GM21786 (cell line): ENCODE measurements at regions not wholly inside any gene's neighbourhood (a gene's known extent, or its start where the extent isn't known, plus 50 kb on each side); places are given as distances from the start of the nearest gene placed in this dataset.

Experiments used
- ATAC-seq: cut with Tn5 transposase; IDR thresholded peaks from one replicate; pipeline ENCODE4 v1.9.1; 2021; ENCODE audit not compliant: unreplicated experiment

- no peak for ATAC-seq
Measured at GRCh38 chr7:42987648-42988214, 55.6 kb downstream of the MRPL32 start.

- ATAC-seq: no peak
Measured at GRCh38 chr7:42991024-42991423, 58.8 kb downstream of the MRPL32 start.

- ATAC-seq: no peak
Measured at GRCh38 chr7:42991913-42992591, 59.9 kb downstream of the MRPL32 start.

GRCh38 chr7:42993038-42993437 is 60.9 kb downstream of the MRPL32 start:
- ATAC-seq: no peak

GRCh38 chr7:42994096-42994495 is 61.9 kb downstream of the MRPL32 start:
- no peak for ATAC-seq

- ATAC-seq: no peak
Measured at GRCh38 chr7:42997611-42998010, 65.4 kb downstream of the MRPL32 start.

- no peak for ATAC-seq
Measured at GRCh38 chr7:43004082-43004481, 71.9 kb downstream of the MRPL32 start.

GRCh38 chr7:43006008-43006407 is 73.8 kb downstream of the MRPL32 start:
- ATAC-seq: no peak

- ATAC-seq: no peak
Measured at GRCh38 chr7:43010061-43010460, 77.9 kb downstream of the MRPL32 start.

- no peak for ATAC-seq
Measured at GRCh38 chr7:43011879-43012278, 79.7 kb downstream of the MRPL32 start.

- no peak for ATAC-seq
Measured at GRCh38 chr7:43014406-43014805, 82.2 kb downstream of the MRPL32 start.

- no peak for ATAC-seq
Measured at GRCh38 chr7:43015301-43015700, 83.1 kb downstream of the MRPL32 start.

- no peak for ATAC-seq
Measured at GRCh38 chr7:43018446-43018845, 86.3 kb downstream of the MRPL32 start.

GRCh38 chr7:43021431-43021830 is 89.3 kb downstream of the MRPL32 start:
- no peak for ATAC-seq

- ATAC-seq: no peak
Measured at GRCh38 chr7:43022008-43022407, 89.8 kb downstream of the MRPL32 start.

- no peak for ATAC-seq
Measured at GRCh38 chr7:43033369-43033768, 79.1 kb upstream of the HECW1 start.

- no peak for ATAC-seq
Measured at GRCh38 chr7:43034535-43035002, 77.9 kb upstream of the HECW1 start.

GRCh38 chr7:43037531-43037930 is 74.9 kb upstream of the HECW1 start:
- no peak for ATAC-seq

GRCh38 chr7:43038254-43038653 is 74.2 kb upstream of the HECW1 start:
- no peak for ATAC-seq

- no peak for ATAC-seq
Measured at GRCh38 chr7:43039346-43039745, 73.1 kb upstream of the HECW1 start.

GRCh38 chr7:43040461-43040860 is 72.0 kb upstream of the HECW1 start:
- ATAC-seq: no peak

- no peak for ATAC-seq
Measured at GRCh38 chr7:43041105-43041504, 71.3 kb upstream of the HECW1 start.

- no peak for ATAC-seq
Measured at GRCh38 chr7:43041724-43042123, 70.7 kb upstream of the HECW1 start.
